CD14-positive monocyte (primary cell): ENCODE measurements at regions not wholly inside any gene's neighbourhood (a gene's known extent, or its start where the extent isn't known, plus 50 kb on each side); places are given as distances from the start of the nearest gene placed in this dataset.

Source experiments
- DNase-seq, 3 donors: peaks; one replicate each; pipeline ENCODE4 v3.0.0-alpha.2; 2011 to 2022
- H2AFZ ChIP-seq: 2 replicates; pipeline ENCODE4 v1.6.0; 2012; ENCODE audit warnings: mild to moderate bottlenecking, low read depth, low read length, inconsistent platforms; ENCODE audit not compliant: insufficient read depth, poor library complexity, severe bottlenecking
- H3K27ac ChIP-seq, 2 donors: 1 replicate in 1 of 2; 2 replicates in 1 of 2; pipeline ENCODE4 v1.5.1; 2012 to 2013; ENCODE audit warnings: low read length in 2 of 2, control low read depth in 1 of 2, inconsistent platforms in 1 of 2, low read depth in 1 of 2, mild to moderate bottlenecking in 1 of 2
- H3K27me3 ChIP-seq, 2 donors: one replicate each; pipeline versions ENCODE4 v1.6.0 to v1.6.1; 2011 to 2013; ENCODE audit warnings: low read length in 2 of 2; ENCODE audit not compliant: control insufficient read depth in 2 of 2, insufficient read depth in 2 of 2
- H3K36me3 ChIP-seq, 2 donors: replicated peaks in 1 of 2; 1 replicate in 1 of 2; 2 replicates in 1 of 2; pipeline versions ENCODE4 v1.5.1 to v1.6.1; 2012 to 2013; ENCODE audit warnings: low read length in 2 of 2, control low read depth in 1 of 2, inconsistent platforms in 1 of 2, mild to moderate bottlenecking in 1 of 2; ENCODE audit not compliant: insufficient read depth in 2 of 2, control insufficient read depth in 1 of 2
- H3K4me1 ChIP-seq, 2 donors: 1 replicate in 1 of 2; 2 replicates in 1 of 2; pipeline versions ENCODE4 v1.5.1 to v1.6.1; 2012 to 2013; ENCODE audit warnings: low read length in 2 of 2, control low read depth in 1 of 2, inconsistent platforms in 1 of 2, mild to moderate bottlenecking in 1 of 2, moderate library complexity in 1 of 2; ENCODE audit not compliant: insufficient read depth in 2 of 2, control insufficient read depth in 1 of 2
- H3K4me2 ChIP-seq: replicated peaks from 2 replicates; pipeline ENCODE3; 2012; ENCODE audit warnings: low read length, moderate library complexity, mild to moderate bottlenecking; ENCODE audit not compliant: poor library complexity, severe bottlenecking; ENCODE audit errors: extremely low read depth
- H3K4me3 ChIP-seq, 3 experiments: fragments of 200-600 bp in 1 of 3; sonication (generic) in 1 of 3; replicated peaks in 1 of 3; 1 replicate in 2 of 3; 2 replicates in 1 of 3; pipeline ENCODE4 v1.5.1; 2011 to 2013; ENCODE audit warnings: low read length in 3 of 3, mild to moderate bottlenecking in 3 of 3, control low read depth in 2 of 3, low read depth in 2 of 3, inconsistent platforms in 1 of 3, moderate library complexity in 1 of 3
- H3K79me2 ChIP-seq: 2 replicates; pipeline ENCODE4 v1.6.0; 2012; ENCODE audit warnings: mild to moderate bottlenecking, control low read depth, inconsistent platforms, low read length, moderate library complexity; ENCODE audit not compliant: insufficient read depth
- H3K9ac ChIP-seq: 2 replicates; pipeline ENCODE4 v1.6.0; 2017; ENCODE audit warnings: low read length, mild to moderate bottlenecking; ENCODE audit not compliant: insufficient read depth, poor library complexity, severe bottlenecking
- H3K9me3 ChIP-seq, 2 donors: replicated peaks in 1 of 2; 1 replicate in 1 of 2; 2 replicates in 1 of 2; pipeline versions ENCODE4 v1.5.1 to v1.6.1; 2012 to 2013; ENCODE audit warnings: low read length in 2 of 2, control low read depth in 1 of 2; ENCODE audit not compliant: control insufficient read depth in 1 of 2, insufficient read depth in 1 of 2
- H4K20me1 ChIP-seq: 2 replicates; pipeline ENCODE4 v1.6.0; 2012; ENCODE audit warnings: mild to moderate bottlenecking, low read length, control low read depth, moderate library complexity; ENCODE audit not compliant: insufficient read depth
- H3K27ac Mint-ChIP-seq, 7 donors: one replicate each; pipeline ENCODE4 v1.8.0; 2020; ENCODE audit warnings: mild to moderate bottlenecking in 7 of 7, mixed read lengths in 7 of 7, moderate library complexity in 6 of 7, inconsistent platforms in 2 of 7
- H3K27me3 Mint-ChIP-seq, 3 donors: one replicate each; pipeline ENCODE4 v1.8.0; 2021 to 2022; ENCODE audit warnings: low read depth in 3 of 3, mild to moderate bottlenecking in 3 of 3, mixed read lengths in 3 of 3, moderate library complexity in 3 of 3, inconsistent platforms in 1 of 3
- H3K36me3 Mint-ChIP-seq, 2 donors: one replicate each; pipeline ENCODE4 v1.8.0; 2020; ENCODE audit warnings: mixed read lengths in 2 of 2, inconsistent platforms in 1 of 2, mild to moderate bottlenecking in 1 of 2
- H3K4me1 Mint-ChIP-seq: one replicate; pipeline ENCODE4 v1.8.0; 2020; ENCODE audit warnings: mild to moderate bottlenecking, mixed read lengths
- H3K4me3 Mint-ChIP-seq, 2 donors: one replicate each; pipeline ENCODE4 v1.8.0; 2020; ENCODE audit warnings: mild to moderate bottlenecking in 2 of 2, mixed read lengths in 2 of 2, moderate library complexity in 1 of 2
- H3K9me3 Mint-ChIP-seq, 7 donors: one replicate each; pipeline ENCODE4 v1.8.0; 2020 to 2022; ENCODE audit warnings: mixed read lengths in 7 of 7, mild to moderate bottlenecking in 6 of 7, moderate library complexity in 6 of 7, inconsistent platforms in 2 of 7
- CTCF ChIP-seq: fragments of 200-600 bp; IDR thresholded peaks from one replicate; pipeline ENCODE4 v1.8.0; 2022; ENCODE audit warnings: antibody characterized with exemption, mild to moderate bottlenecking
- WGBS: methylation state at CpG from one replicate; pipeline ENCODE4 v1.1.5; 2013; ENCODE audit warnings: missing lambda C conversion rate; ENCODE audit not compliant: insufficient coverage; 5-methylcytosine and 5-hydroxymethylcytosine counted together
- intact Hi-C, 2 donors: fragments of 100-400 bp; cut with micrococcal nuclease; formaldehyde crosslinking; loops; one replicate each; pipeline versions ENCODE4 v1.15.0 to v1.15.1; 2023

DNA sequence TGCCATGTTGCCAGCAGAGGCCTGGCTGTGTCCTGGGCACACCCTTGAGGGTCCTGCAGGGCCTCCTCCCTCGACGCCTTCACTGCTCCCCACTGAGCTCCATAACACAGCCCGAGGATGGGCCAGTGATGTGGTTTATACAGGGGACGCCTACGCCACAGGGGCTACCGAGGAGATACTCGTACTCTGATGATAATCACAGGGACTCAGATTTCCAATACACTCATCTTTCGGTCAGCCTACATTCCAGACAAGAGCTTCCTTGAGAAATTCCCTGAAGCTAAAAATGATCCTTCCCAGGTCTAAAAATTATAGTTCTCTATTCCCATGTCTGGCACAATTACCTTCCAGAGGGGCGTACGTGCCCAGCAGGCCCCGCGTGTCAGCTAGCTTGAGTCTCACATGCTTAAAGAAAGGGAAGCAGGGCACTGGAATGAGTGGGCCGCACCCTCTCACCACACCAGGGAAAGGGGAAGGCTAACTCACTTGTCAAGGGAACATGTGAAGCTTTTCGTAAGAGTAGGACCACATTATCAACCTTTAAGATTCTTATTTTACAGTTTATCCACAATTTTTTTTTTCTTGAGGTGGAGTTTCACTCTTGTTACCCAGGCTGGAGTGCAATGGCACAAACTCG is 159.5 kb upstream of the NDUFV2 start:
- intact Hi-C loops = no loop called here

More for the DNA sequence above, 159.5 kb upstream of the NDUFV2 start:
- Histone ChIP-seq H3K4me1 (peaks cover 6 to 13% of the 10 kb centered on the region in 2 donors), H3K27me3 (no peaks in the 10 kb centered on the region), H3K79me2 (no peaks in the 10 kb centered on the region), H3K4me3 (no peak overlapping the region), H3K36me3 (no peaks in the 10 kb centered on the region), H4K20me1 (no peaks in the 10 kb centered on the region), H2AFZ (no peak overlapping the region), H3K9ac (no peak overlapping the region), H3K4me2 (no peak overlapping the region), H3K27ac (no peak overlapping the region), H3K9me3 (no peaks in the 10 kb centered on the region)
- WGBS = 96% methylated on average over 7 of the region's 15 CpGs
- DNase-seq = no peak
- H3K27ac Mint-ChIP-seq = no peak overlapping the region
- no peaks in the 10 kb centered on the region for H3K36me3 Mint-ChIP-seq
- H3K4me3 Mint-ChIP-seq = no peak overlapping the region
- peaks cover 22% of the 10 kb centered on the region for H3K4me1 Mint-ChIP-seq
- peaks cover 1 to 4% (median 3%) of the 10 kb centered on the region in 3 donors for H3K27me3 Mint-ChIP-seq
- no peak for TF ChIP-seq CTCF
- peaks cover 0 to 7% (median 3%) of the 10 kb centered on the region in 7 donors for H3K9me3 Mint-ChIP-seq
